Activated CD4-positive, alpha-beta T cell treated with anti-CD3 and anti-CD28 coated beads for 24 hours (primary cell): ENCODE measurements at regions not wholly inside any gene's neighbourhood (a gene's known extent, or its start where the extent isn't known, plus 50 kb on each side); places are given as distances from the start of the nearest gene placed in this dataset.
"Not testable (repeated sequence)": the region's sequence is repeated elsewhere in the genome, so short reads cannot be mapped to it uniquely, and the experiment has no call there.

Experiments used
- DNase-seq, 2 donors: peaks; one replicate each; pipeline ENCODE4 v3.0.0-alpha.2; 2020; ENCODE audit warnings: low read depth in 2 of 2

DNA sequence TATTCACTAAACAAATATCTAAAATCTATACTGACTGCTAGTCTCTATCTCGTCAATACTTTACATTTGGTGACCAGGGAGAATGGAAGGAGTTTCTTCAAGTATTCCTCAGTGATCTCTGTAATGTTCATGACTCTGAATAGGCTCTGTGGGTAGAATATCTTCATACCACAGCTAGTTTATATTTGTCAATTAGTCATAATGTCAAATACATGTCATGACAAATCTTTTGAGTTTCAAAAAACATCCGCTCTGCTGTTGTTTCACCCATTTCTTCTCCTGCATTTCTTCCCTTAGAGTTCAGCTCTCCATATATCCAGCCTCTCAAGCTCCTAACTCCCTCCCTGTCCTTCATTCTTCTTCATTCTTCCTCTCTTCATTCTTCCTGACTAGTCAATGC is 206.5 kb upstream of the FANCL start:
- DNase-seq = no peak

DNA sequence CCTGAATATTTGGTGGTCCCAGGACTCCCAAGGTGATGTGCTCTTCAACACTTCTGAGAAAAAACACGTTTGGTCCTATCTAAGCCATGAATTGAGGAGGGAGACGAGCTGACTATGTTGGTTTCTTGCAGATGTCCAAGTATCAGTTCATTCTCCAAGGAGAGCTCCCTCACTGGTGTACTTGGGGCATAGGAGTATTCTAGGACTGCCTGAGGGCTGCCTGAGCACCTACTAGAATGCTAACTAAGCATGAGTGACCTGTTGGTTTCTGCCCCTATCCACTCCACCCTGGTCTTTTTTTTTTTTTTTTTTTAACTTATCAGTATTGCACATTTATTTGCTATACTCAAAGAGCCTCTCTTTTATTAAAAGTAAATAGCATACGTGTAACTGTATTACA is 200.5 kb upstream of the FANCL start:
- no peak for DNase-seq

DNA sequence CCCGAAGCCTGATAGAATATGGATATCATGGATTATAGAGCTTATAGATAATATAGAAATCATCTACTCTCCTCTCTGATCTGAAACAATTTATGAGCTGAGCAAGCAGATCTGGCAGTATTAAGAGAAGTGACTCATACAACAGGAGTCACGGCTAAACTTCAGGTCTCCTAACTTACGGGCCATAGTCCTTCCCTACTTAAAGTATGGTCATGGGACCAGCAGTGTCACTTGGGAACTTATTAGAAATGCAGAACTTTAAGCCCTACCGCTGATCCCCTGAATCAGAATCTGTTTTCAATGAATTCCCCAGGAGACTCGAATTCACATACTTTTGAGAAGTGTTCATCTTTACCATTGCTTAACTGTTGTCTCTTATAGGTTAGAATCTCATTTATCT is 195.7 kb upstream of the FANCL start:
- DNase-seq = no peak

DNA sequence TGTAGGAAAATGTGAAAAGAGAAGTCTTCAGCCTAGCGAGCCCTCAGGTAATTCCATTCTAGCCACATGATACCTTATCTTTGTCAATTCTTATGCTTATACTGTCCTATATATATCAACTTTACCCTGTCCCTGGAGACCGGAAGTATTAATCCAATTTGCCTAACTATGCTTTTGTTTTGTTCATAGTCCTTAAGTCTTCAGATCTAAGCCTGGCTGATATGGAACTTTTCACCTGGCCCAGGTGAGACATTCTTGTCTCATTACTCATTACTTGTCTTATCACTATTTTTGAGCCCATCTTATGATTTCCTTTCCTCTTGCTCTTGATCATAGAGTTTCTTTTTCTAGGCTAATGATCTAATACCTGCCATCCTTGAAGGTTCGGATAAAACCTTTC is 194.1 kb upstream of the FANCL start:
- no peak for DNase-seq

DNA sequence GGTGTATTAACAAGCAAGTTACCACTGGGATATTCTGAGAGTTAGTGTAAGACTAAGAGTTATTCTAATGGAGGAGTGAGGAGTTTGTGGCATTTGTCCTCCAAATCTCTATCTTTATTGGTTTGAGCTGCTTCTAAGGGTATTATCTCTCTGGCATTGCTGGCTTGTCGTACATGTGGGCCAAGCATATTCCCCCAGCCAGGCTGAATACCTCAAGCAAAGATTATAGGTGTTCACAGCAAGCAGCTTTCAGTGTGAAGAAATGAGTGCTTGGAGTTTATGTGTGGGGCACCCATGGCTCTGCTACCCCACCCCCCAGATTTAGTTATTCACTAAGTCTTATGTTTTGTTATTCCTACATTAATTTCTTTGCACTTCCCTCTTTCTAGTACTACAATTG is 193.6 kb upstream of the FANCL start:
- no peak for DNase-seq

DNA sequence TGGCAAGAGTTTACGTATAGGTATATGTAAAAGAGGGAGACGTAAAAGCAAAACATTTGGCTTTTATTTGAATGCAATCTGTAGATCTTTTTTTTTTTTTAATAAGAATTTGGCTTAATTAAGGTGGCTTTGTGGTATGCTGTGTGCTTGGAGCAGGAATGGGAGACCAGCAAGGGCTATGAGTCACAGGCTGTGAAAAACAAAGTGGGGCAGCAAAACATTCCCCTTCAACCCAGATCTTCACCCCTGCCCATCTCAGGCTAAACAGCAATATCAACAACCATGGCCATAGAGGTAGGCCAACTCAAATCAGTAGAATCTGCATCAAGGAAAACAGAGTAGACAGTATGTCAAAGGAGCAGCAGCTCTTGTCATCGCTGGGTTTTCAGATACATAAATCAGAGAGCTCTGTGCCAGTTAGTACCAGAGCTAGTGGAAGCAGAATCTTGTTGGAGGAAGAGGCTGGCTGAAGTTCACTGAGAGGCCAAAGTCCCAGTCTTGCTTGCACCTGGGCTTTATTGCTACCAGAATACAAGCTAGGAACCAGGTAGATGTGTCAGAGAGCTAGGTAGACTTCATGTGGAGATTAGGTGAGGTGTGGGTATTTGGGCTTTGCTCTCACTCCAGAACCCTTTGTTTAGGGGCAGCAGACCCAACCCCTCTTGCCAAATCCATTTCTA is 191.5 kb upstream of the FANCL start:
- no peak for DNase-seq

DNA sequence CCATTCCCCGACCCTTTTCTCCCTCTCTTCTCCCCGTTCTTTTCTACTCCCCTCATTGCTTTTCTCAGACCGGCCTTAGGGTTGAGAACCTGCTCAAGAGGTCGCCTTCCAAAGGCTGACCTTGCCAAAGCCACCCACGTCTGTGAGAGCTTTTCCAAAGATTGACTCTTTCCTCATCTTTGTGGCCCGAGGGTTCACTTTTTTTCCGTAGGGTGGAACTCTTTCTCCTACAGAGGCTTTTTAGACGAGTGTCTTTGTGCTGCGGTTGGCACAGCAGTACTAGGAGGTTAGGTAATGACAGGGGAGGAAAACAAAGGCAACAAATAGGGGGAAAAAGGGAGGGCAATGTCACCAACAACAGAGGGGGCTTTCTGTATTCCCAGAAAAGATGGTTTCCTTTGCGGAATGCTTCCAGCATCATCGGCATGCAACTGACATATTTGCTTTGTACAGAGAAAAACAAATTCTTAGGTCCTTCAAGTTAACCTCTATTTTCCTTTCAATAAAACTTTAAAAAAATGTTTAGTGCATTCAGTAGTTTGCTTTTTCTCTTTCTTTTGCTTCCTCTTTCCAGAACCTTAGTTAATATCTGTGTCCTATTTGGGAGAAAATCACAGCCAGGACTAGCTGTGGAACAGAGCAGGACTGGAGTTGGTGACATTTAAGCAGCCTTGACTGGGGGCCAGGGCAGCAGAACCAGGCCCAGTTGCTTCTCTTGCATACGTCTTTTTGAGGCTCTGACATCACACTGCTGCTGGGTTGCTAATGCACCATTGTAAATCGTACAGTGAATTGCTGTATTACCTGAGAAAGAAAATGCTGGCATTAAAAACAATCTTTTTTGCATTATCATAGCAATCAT is 188.1 kb upstream of the FANCL start:
- DNase-seq = no peak

DNA sequence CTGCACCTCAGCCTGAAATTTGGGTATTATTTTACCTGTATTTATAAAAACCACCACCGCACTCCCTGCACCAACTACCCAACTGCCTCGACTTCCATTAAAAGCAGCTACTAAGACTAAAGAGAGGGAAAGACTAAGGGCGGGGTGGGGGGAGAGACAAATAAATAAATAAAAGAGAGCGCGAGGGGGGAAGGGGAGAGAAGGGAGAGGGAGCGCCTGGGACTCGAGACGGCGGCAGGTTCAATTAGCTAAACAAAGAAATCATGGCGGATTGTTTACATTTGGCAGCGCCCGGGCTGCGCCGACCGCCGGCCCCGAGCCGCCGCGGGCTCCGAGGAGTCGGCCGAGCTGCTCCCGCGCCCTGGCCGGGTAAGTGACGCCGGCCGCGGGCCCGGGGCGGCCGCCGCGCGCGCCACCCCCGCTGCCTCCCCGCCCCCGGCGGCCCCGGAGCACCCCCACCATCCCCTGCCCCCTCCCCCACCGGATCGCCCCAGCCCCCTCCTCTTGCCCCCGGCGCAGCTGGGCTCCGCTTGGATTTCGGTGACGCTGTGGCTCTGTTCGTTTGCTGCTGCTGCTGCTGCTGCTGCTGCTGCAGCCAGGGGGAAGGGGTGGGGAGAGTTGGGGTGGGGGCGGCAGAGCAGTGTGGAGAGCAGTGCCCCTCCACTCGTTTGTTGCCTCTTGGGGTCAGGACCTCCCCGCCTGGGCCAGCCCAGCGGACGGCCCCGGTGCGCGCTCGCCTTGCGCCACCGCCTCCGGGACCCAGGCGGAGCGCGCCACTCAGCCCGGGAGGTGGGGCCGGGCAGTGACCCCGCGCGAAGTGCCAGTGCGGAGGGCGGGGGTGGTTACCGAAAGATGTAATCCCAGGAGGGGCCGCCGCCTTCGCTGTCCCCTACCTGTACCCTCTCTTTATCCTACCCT is 187.2 kb upstream of the FANCL start:
- DNase-seq = no peak

DNA sequence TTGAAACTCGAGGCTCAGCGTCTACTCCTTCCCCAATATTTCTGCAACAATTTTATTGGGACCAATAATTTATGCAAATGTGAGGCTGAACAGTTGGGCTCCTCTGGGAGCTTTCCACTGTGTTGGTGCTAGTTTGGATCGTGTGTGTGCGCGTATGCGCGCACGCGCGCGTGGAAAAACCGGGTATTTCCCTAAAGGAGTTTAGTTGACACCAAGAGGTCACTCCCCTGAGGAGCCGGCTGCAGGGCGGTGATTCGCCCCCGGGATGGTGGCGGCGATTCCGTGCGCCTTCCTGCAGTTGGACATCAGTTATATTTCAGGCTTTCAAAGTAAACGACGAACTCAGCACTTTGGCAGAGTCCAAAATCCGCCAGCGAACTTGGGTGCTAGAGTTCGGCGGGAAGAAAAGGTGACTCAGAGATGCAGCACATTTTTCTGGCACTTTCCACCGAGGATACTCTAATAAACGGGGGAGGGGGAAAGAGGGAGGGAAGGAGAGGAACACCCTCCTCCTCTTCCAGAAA is 186.5 kb upstream of the FANCL start:
- no peak for DNase-seq

DNA sequence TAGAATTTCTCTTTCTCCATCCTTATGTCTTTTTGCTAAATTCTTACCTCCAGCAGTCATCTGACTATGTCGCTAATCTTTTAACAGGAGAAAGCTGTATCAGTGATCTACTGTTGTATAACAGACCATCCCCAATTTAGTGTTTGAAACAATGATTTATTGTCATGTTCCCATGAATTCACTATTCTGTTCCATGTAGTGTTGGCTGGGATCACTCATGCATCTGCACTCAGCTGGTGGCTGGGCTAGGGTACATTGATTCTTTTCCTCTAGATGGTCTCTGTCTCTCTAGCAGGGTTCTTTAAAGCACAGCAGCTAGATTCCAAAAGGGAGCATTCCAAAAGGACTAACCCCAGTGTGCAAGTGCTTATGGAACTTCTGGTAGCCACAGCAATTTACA is 184.2 kb upstream of the FANCL start:
- no peak for DNase-seq

DNA sequence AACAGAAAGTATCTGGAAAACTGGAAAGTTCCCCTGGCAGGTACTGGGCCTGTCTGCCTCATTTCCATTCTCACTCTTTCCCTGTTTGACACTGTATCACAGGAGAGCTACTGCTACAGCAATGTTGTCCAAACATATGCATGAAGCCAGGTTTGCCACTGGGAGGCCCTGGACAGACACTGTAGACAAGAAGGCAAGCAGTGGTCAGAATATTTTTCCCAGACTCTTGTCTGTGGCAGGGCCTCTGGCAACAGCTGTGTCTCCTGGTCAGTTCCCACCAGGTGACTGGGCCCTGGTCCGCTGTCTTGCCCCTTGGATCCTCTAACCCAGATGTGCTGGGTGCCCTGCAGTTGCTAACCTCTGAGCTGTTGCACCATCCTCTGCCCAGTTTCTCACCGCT is 178.9 kb upstream of the FANCL start:
- no peak for DNase-seq

DNA sequence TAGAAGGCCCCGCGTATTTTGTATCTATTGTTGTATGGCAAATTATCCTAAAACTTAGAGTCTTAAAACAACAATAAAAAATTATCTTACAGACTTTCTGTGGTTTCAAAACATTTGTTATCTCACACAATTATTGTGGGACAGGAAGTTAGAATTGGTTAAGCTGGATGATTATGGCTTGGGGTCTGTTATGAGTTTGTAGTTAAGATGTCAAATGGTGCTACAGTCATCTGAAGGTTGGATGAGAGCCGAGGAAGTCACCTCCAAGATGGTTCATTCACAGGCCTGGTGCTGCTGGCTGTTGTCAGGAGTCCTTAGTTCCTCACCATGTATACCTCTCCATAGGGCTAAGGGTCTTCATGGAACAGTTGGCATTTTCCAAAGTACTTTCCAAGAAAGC is 175.6 kb upstream of the FANCL start:
- no peak for DNase-seq

DNA sequence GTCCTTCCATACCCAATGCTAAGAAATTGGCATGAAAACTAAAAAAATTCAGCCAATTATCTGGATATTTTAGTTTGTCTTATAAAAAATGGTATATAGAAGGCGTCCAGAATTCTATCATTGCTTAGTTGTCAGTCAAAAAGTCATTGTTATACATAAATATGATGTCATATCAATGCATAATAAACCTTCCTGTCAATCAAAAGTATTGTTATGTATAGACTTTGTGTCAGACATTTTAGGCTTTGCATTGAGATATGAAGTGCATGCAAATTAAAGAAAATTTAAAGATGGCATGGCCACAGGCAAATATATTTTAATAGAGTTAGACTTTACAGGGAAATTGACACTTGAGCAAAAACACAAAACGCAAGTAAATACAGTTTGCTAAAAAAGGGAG is 173.4 kb upstream of the FANCL start:
- DNase-seq = no peak

DNA sequence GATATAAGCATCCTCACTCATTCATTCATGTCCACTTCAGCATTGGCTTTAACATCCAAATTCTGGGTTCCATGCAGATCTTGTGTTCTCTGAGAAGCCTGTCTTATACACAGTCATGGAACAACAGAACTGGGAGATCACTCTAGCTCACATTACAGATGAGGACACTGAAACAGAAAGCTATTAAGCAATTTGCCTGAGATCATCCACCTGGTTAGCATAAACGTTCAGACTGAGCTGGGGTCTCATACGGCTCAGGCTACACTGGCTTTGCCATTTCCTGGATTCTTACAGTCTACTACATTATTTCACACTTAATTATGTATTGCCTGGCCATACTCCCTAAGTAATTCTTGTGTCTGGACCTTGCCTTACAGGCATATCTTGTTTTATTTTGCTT is 169.4 kb upstream of the FANCL start:
- DNase-seq = no peak

DNA sequence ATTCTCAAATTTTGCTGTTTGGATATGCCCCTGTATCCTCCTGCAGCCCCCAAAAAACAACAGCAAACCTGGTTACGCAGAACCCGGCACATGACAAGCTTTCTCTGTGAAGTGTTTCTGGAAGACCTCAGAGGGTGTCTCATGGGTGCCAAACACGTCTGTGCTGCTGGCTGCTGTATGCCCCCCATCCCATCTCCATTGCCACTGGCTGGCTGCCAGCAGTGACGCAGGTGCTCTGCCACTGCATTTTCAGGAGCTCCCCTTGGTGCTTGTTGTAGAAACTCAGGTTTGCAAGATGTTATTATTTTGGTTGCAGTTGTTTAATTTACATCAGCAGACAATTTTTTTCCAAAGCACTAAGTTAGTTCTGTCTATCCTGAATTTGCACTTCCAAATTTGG is 166.4 kb upstream of the FANCL start:
- no peak for DNase-seq

DNA sequence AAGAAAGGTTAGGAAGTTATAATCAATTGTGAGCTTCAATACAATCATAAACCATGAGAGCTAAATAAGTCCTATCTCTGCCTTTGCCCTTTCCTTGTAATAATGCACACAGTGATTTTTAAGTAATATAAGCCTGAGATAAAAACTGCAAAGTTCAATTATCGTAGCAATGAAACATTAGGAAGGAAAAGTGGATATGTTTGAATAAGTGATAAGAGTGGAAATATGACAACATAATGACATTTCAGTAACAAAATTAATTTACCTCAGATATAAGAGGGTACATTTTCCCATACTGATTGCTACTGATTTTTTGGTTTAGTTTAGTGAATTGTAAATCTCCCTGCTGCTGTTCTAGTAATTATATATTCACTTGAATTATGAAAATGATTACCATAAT is 164.2 kb upstream of the FANCL start:
- no peak for DNase-seq

DNA sequence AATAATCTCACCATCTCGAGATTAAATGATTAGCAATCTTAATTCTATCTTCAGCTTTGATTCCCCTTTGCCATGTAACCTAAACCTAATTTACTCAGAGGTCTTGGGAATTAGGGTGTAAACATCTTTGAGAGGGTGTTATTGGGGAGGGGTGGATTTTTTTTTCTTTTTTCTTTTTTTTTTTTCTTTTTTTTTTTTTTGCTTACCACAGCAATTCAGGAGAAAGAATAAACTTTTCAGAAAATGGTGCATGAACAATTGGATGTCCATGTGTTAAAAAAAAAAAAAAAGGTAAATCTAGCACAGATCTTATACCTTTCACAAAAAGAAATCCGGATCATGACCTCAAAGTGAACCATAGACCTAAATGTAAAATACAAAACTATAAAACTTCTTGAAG is 160.8 kb upstream of the FANCL start:
- DNase-seq = no peak

DNA sequence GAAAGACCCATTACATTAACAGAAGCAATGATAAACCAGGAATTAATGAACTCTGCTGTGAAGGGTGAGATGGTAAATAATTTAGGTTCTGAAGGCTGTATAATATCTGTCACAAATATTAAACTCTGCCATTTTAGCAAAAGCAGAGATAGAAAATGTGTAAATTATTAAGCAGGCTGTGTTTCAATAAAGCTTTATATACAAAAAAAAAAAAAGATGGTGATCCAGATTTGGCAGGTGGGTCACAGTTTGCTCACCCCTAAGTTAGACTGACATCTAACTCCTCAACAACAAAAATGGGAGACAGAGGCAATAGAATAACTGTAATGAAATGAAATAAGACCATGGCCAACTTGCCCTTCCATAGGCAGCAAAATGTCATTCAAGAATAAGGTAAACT is 157.3 kb upstream of the FANCL start:
- DNase-seq = no peak

DNA sequence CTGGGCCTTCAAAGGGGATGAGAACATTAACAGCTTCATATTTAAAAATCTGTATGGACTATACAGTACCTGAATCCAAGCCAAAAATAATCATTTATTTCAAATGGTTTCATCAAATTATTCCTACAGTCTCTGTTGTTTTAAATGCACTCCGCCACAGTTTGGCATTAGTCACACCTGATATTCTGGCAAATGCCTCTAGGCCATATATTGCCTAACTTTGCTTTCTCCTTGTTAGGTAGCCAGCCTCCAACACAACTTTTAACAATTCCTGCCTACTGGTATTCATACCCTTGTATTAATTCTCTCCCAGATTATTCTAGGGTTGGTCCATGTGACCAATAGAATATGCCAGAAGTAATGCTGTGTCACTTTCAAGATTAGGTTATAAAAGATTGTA is 146.6 kb upstream of the FANCL start:
- DNase-seq = no peak

DNA sequence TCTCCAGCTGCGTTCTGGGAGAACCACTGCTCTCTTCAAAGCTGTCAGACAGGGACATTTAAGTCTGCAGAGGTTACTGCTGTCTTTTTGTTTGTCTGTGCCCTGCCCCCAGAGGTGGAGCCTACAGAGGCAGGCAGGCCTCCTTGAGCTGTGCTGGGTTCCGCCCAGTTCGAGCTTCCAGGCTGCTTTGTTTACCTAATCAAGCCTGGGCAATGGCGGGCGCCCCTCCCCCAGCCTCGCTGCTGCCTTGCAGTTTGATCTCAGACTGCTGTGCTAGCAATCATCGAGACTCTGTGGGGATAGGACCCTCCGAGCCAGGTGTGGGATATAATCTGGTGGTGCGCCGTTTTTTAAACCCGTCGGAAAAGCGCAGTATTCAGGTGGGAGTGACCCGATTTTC is 145.8 kb upstream of the FANCL start:
- DNase-seq = not testable (repeated sequence)

DNA sequence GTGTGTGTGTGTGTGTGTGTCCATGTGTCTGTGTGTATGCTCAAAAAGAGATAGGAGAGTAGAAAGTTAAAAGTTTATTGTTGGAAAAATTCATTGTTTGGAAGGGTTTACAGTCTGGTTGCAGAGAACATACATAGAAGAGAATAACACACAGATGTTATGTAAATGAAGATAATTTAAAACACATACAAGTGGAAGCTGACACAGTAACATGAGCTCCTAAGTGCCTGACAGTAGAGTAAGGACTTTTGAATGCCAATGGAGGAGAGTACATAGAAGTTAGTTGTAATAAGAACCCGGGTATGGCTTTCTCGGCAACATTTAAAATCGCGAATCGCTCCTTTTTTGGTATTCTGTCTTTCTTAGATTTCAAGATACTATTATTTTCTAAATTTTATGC is 137.0 kb upstream of the FANCL start:
- DNase-seq = no peak

DNA sequence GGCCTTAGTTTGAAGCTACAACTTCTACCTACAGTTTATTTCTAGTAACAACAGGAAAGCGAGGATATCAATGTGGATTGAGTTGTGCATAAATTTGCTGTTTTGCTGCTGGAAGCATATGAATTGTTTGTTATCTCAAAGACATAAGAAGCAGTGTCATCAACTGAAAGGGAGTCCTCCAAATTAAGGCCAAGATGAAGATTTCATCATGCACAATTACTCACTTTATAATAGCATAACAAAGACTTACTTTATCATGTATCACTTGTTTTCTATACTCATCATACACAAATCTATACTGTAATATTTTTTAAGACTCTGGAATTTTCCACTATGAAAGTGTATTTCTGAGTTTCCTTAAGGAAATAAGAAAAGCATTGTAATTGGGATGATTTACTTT is 136.1 kb upstream of the FANCL start:
- DNase-seq = no peak
